A549 (cell line): ENCODE measurements at regions not wholly inside any gene's neighbourhood (a gene's known extent, or its start where the extent isn't known, plus 50 kb on each side); places are given as distances from the start of the nearest gene placed in this dataset.

Experiments
- ATAC-seq, 2 experiments: fragments of 200-7000 bp in 1 of 2; fragments of >200 bp in 1 of 2; cut with Nextera tagmentation in 1 of 2; cut with Tn5 transposase in 1 of 2; 3 replicates each; pipeline versions ENCODE4 v1.8.0 to v1.9.1; 2018 to 2020; ENCODE audit warnings: mild to moderate bottlenecking in 1 of 2, moderate library complexity in 1 of 2
- CTCF ChIA-PET: fragments of 300-600 bp; sonication (Branson Sonifier 250); formaldehyde crosslinking; extraction: SDS; loops from one replicate; lab custom pipeline; 2021; ENCODE audit warnings: antibody characterized with exemption, inconsistent platforms; lab: Yijun Ruan, JAX
- POLR2A ChIA-PET: fragments of 350-600 bp; formaldehyde crosslinking; extraction: SDS; loops from one replicate; lab custom pipeline; 2021; ENCODE audit warnings: antibody characterized with exemption, inconsistent platforms; lab: Yijun Ruan, JAX
- DNase-seq, 2 experiments: peaks; one replicate each; pipeline versions ENCODE4 v3.0.0 to v3.0.0-alpha.2; 2011 to 2016; ENCODE audit warnings: low read depth in 1 of 2, low spot score in 1 of 2
- FAIRE-seq: peaks from 2 replicates; lab custom pipeline; 2011; peaks lifted over from hg19 to GRCh38; lab: Jason Lieb, UNC
- H3K27ac ChIP-seq, 2 experiments: fragments of >200 bp; sonication (Bioruptor Twin); formaldehyde crosslinking; 3 replicates each; pipeline ENCODE4 v1.5.1; 2016 to 2017
- H3K4me1 ChIP-seq: fragments of >200 bp; sonication (Bioruptor Twin); formaldehyde crosslinking; 3 replicates; pipeline ENCODE4 v1.6.1; 2016
- H3K4me2 ChIP-seq: fragments of >200 bp; sonication (Bioruptor Twin); formaldehyde crosslinking; 3 replicates; pipeline ENCODE4 v1.6.1; 2016
- H3K4me3 ChIP-seq: fragments of >200 bp; sonication (Bioruptor Twin); formaldehyde crosslinking; 3 replicates; pipeline ENCODE4 v1.5.1; 2016
- H3K9me3 ChIP-seq: fragments of >200 bp; sonication (Bioruptor Twin); formaldehyde crosslinking; 3 replicates; pipeline ENCODE4 v1.6.1; 2016
- ATOH8 ChIP-seq: fragments of 250-450 bp; sonication (Bioruptor Pico); IDR thresholded peaks from 2 replicates; pipeline ENCODE4 v1.5.0; 2020; ENCODE audit warnings: low read depth, mild to moderate bottlenecking, moderate library complexity
- CBX8 ChIP-seq: fragments of 200-600 bp; sonication (generic); IDR thresholded peaks from 2 replicates; pipeline ENCODE4 v1.6.1; 2016
- CEBPB ChIP-seq, 2 experiments: fragments of >200 bp in 1 of 2; sonication (Bioruptor Twin) in 1 of 2; formaldehyde crosslinking in 1 of 2; IDR thresholded peaks; 2 replicates each; pipeline ENCODE4 v1.6.1; 2012 to 2016
- CTCF ChIP-seq: fragments of >200 bp; sonication (Bioruptor Twin); formaldehyde crosslinking; IDR thresholded peaks from 3 replicates; pipeline ENCODE4 v1.5.1; 2016
- EHMT2 ChIP-seq: fragments of 200-600 bp; sonication (generic); IDR thresholded peaks from 2 replicates; pipeline ENCODE4 v1.6.1; 2016; ENCODE audit warnings: antibody characterized with exemption, low read depth, mild to moderate bottlenecking, moderate library complexity
- ELK1 ChIP-seq: fragments of 150-350 bp; IDR thresholded peaks from 2 replicates; pipeline ENCODE4 v1.6.1; 2014; ENCODE audit warnings: low read depth, mild to moderate bottlenecking, low read length
- FOSL2 ChIP-seq, 2 experiments: fragments of 450-650 bp in 1 of 2; fragments of >200 bp in 1 of 2; sonication (Bioruptor Twin) in 1 of 2; formaldehyde crosslinking; IDR thresholded peaks; 2 replicates each; pipeline versions ENCODE4 v1.5.0 to v1.6.1; 2016 to 2020; ENCODE audit warnings: mild to moderate bottlenecking in 1 of 2, moderate library complexity in 1 of 2
- HDAC2 ChIP-seq: fragments of 200-600 bp; sonication (generic); IDR thresholded peaks from 2 replicates; pipeline ENCODE4 v1.6.1; 2016
- HES2 ChIP-seq: fragments of >200 bp; sonication (Bioruptor Twin); formaldehyde crosslinking; IDR thresholded peaks from 2 replicates; pipeline ENCODE4 v1.6.1; 2016
- HMGXB4 ChIP-seq: fragments of 250-450 bp; sonication (Bioruptor Pico); IDR thresholded peaks from 2 replicates; pipeline ENCODE4 v1.5.0; 2021; ENCODE audit warnings: mild to moderate bottlenecking, moderate library complexity, borderline replicate concordance
- HOXA7 ChIP-seq: fragments of 250-450 bp; sonication (Bioruptor Pico); IDR thresholded peaks from 2 replicates; pipeline ENCODE4 v1.5.0; 2020; ENCODE audit warnings: mild to moderate bottlenecking, moderate library complexity
- HOXB13 ChIP-seq: fragments of 250-450 bp; sonication (Bioruptor Pico); IDR thresholded peaks from 2 replicates; pipeline ENCODE4 v1.5.0; 2020; ENCODE audit warnings: low read depth, mild to moderate bottlenecking, moderate library complexity
- HOXB5 ChIP-seq: fragments of 250-450 bp; sonication (Bioruptor Pico); IDR thresholded peaks from 2 replicates; pipeline ENCODE4 v1.5.0; 2020; ENCODE audit warnings: mild to moderate bottlenecking, moderate library complexity
- JUN ChIP-seq, 2 experiments: fragments of >200 bp; sonication (Bioruptor Twin); formaldehyde crosslinking; IDR thresholded peaks; 2 replicates in 1 of 2; 3 replicates in 1 of 2; pipeline ENCODE4 v1.6.1; 2016 to 2017
- KDM5A ChIP-seq: fragments of 200-600 bp; sonication (generic); IDR thresholded peaks from 2 replicates; pipeline ENCODE4 v1.6.1; 2016; ENCODE audit warnings: antibody characterized with exemption, mild to moderate bottlenecking
- NFE2L2 ChIP-seq: fragments of 150-350 bp; conservative IDR thresholded peaks from 2 replicates; pipeline ENCODE4 v1.6.1; 2014; ENCODE audit warnings: low read length
- NPAS2 ChIP-seq: fragments of 250-450 bp; sonication (Bioruptor Pico); IDR thresholded peaks from 2 replicates; pipeline ENCODE4 v1.8.0; 2022; ENCODE audit warnings: mild to moderate bottlenecking, moderate library complexity, borderline replicate concordance
- NR3C1 ChIP-seq: fragments of >200 bp; sonication (Bioruptor Twin); formaldehyde crosslinking; IDR thresholded peaks from 3 replicates; pipeline ENCODE4 v1.6.1; 2017
- PBX3 ChIP-seq: IDR thresholded peaks from 2 replicates; pipeline ENCODE4 v1.6.1; 2012
- POLR2A ChIP-seq: IDR thresholded peaks from 2 replicates; pipeline ENCODE4 v1.6.1; 2012; ENCODE audit warnings: mild to moderate bottlenecking, low read length
- RFX5 ChIP-seq: fragments of 450-650 bp; IDR thresholded peaks from 2 replicates; pipeline ENCODE4 v1.7.1; 2014; ENCODE audit warnings: antibody characterized with exemption, mild to moderate bottlenecking, moderate library complexity
- USF2 ChIP-seq: fragments of 450-650 bp; IDR thresholded peaks from 2 replicates; pipeline ENCODE4 v1.6.1; 2014; ENCODE audit warnings: antibody characterized with exemption
- ZC3H11A ChIP-seq: fragments of 450-650 bp; IDR thresholded peaks from 2 replicates; pipeline ENCODE4 v1.6.1; 2014; ENCODE audit warnings: antibody characterized with exemption, mild to moderate bottlenecking
- ZSCAN20 ChIP-seq: fragments of 250-450 bp; sonication (Bioruptor Pico); IDR thresholded peaks from 2 replicates; pipeline ENCODE4 v1.8.0; 2022; ENCODE audit warnings: mild to moderate bottlenecking, moderate library complexity
- WGBS: methylation state at CpG from one replicate; pipeline ENCODE4 v1.1.6; 2017; ENCODE audit errors: missing lambda C conversion rate; 5-methylcytosine and 5-hydroxymethylcytosine counted together

- no peak for TF ChIP-seq NPAS2 (CRISPR knock-in tag)
Measured at GRCh38 chr7:51789489-51789888, 472.9 kb upstream of the COBL start (continued).

- ChIA-PET POLR2A (no interaction called here), CTCF (no interaction called here)
- WGBS, result 13% methylated on average over 1 of the region's 1 CpG
Measured at GRCh38 chr7:51786284-51786683, 469.7 kb upstream of the COBL start.

GRCh38 chr7:51785876-51786275, 469.3 kb upstream of the COBL start:
- FAIRE-seq, result no peak

More at GRCh38 chr7:51786284-51786683, 469.7 kb upstream of the COBL start:
- DNase-seq, result no peak
- TF ChIP-seq FOSL2 (IDR thresholded peaks at IDR 0.05), result no peak
- TF ChIP-seq FOSL2 (CRISPR knock-in tag; IDR thresholded peaks at IDR 0.05), result no peak
- TF ChIP-seq JUN (IDR thresholded peaks at IDR 0.05), result no peak
- TF ChIP-seq HES2, result no peak
- no peak for TF ChIP-seq CEBPB (IDR thresholded peaks at IDR 0.05)
- TF ChIP-seq NFE2L2, result no peak
- TF ChIP-seq USF2, result no peak
- TF ChIP-seq HOXA7 (CRISPR knock-in tag), result no peak
- TF ChIP-seq PBX3, result no peak
- TF ChIP-seq POLR2A, result no peak
- no peak for TF ChIP-seq ATOH8 (CRISPR knock-in tag)
- TF ChIP-seq HMGXB4 (CRISPR knock-in tag), result no peak
- Histone ChIP-seq H3K9me3 (no peaks in the 10 kb centered on the region), H3K27ac (no peak overlapping the region), H3K4me1 (no peaks in the 10 kb centered on the region), H3K4me3 (no peak overlapping the region), H3K4me2 (no peak overlapping the region)
- FAIRE-seq, result no peak
- no peak for ATAC-seq

GRCh38 chr7:51785171-51785570, 468.6 kb upstream of the COBL start:
- POLR2A ChIA-PET, result no interaction called here
- H3K4me1 ChIP-seq, result no peaks in the 10 kb centered on the region
- H3K27ac ChIP-seq, result no peak overlapping the region
- no peak overlapping the region for H3K4me3 ChIP-seq
- FAIRE-seq (no peak), ATAC-seq (no peak), DNase-seq (no peak)
- CTCF ChIA-PET, result no interaction called here
- no peak overlapping the region for H3K4me2 ChIP-seq
- 3% methylated on average over 4 of the region's 4 CpGs for WGBS
- H3K9me3 ChIP-seq, result no peaks in the 10 kb centered on the region
- no peak for TF ChIP-seq FOSL2 (IDR thresholded peaks at IDR 0.05)
- no peak for TF ChIP-seq FOSL2 (CRISPR knock-in tag; IDR thresholded peaks at IDR 0.05)
- TF ChIP-seq HOXB13 (CRISPR knock-in tag), result no peak
- no peak for TF ChIP-seq RFX5
- TF ChIP-seq KDM5A, result no peak
- no peak for TF ChIP-seq EHMT2
- no peak for TF ChIP-seq NR3C1
- no peak for TF ChIP-seq HOXB5 (CRISPR knock-in tag)
- no peak for TF ChIP-seq ELK1
- TF ChIP-seq HDAC2, result no peak
- TF ChIP-seq CTCF, result no peak
- no peak for TF ChIP-seq CBX8
- TF ChIP-seq ZC3H11A, result no peak
- no peak for TF ChIP-seq HES2
- TF ChIP-seq PBX3, result no peak

More at GRCh38 chr7:51785876-51786275, 469.3 kb upstream of the COBL start:
- no peak for ATAC-seq
- Histone ChIP-seq H3K4me2 (no peak overlapping the region), H3K4me3 (no peak overlapping the region), H3K9me3 (no peaks in the 10 kb centered on the region)
- 22% methylated on average over 9 of the region's 9 CpGs for WGBS
- TF ChIP-seq ZSCAN20 (CRISPR knock-in tag), result no peak
- TF ChIP-seq, all 56 proteins: peak for 0
- Histone ChIP-seq H3K4me1 (no peaks in the 10 kb centered on the region), H3K27ac (no peak overlapping the region)
- DNase-seq, result no peak
- POLR2A ChIA-PET, result no interaction called here
- CTCF ChIA-PET, result no interaction called here
